Activated CD8-positive, alpha-beta memory T cell treated with anti-CD3 and anti-CD28 coated beads for 48 hours (primary cell): ENCODE measurements at regions not wholly inside any gene's neighbourhood (a gene's known extent, or its start where the extent isn't known, plus 50 kb on each side); places are given as distances from the start of the nearest gene placed in this dataset.

Experiments used
- DNase-seq, 3 experiments: peaks; one replicate each; pipeline ENCODE4 v3.0.0-alpha.2; 2020; ENCODE audit warnings: low read depth in 2 of 3, low spot score in 2 of 3

- no peak for DNase-seq
Measured at GRCh38 chr6:148143771-148144170, 198.9 kb upstream of the SASH1 start.

GRCh38 chr6:148144917-148145521, 197.6 kb upstream of the SASH1 start:
- DNase-seq, result peak; percentile 13 to 49 (median 30)

- DNase-seq, result peak in 2 of 3 experiments; percentile 3 to 14
Measured at GRCh38 chr6:148146717-148147462, 195.7 kb upstream of the SASH1 start.

- no peak for DNase-seq
Measured at GRCh38 chr6:148147463-148147830, 195.2 kb upstream of the SASH1 start.

- DNase-seq, result no peak
Measured at GRCh38 chr6:148151896-148152643, 190.6 kb upstream of the SASH1 start.

- no peak for DNase-seq
Measured at GRCh38 chr6:148154668-148155067, 188.0 kb upstream of the SASH1 start.

- DNase-seq, result no peak
Measured at GRCh38 chr6:148155293-148155692, 187.3 kb upstream of the SASH1 start.

- no peak for DNase-seq
Measured at GRCh38 chr6:148157841-148158240, 184.8 kb upstream of the SASH1 start.

GRCh38 chr6:148164645-148165044, 178.0 kb upstream of the SASH1 start:
- DNase-seq, result no peak

GRCh38 chr6:148166339-148166968, 176.2 kb upstream of the SASH1 start:
- no peak for DNase-seq

- DNase-seq, result no peak
Measured at GRCh38 chr6:148169706-148170105, 172.9 kb upstream of the SASH1 start.

GRCh38 chr6:148170286-148170685, 172.4 kb upstream of the SASH1 start:
- no peak for DNase-seq

- no peak for DNase-seq
Measured at GRCh38 chr6:148173548-148173947, 169.1 kb upstream of the SASH1 start.

GRCh38 chr6:148175550-148176188, 167.0 kb upstream of the SASH1 start:
- no peak for DNase-seq

GRCh38 chr6:148177589-148178233, 164.9 kb upstream of the SASH1 start:
- DNase-seq, result no peak

GRCh38 chr6:148179786-148180185, 162.9 kb upstream of the SASH1 start:
- no peak for DNase-seq

- DNase-seq, result no peak
Measured at GRCh38 chr6:148182378-148182777, 160.3 kb upstream of the SASH1 start.

- DNase-seq, result no peak
Measured at GRCh38 chr6:148183776-148184175, 158.9 kb upstream of the SASH1 start.

- no peak for DNase-seq
Measured at GRCh38 chr6:148186916-148187315, 155.7 kb upstream of the SASH1 start.

GRCh38 chr6:148192310-148192709, 150.3 kb upstream of the SASH1 start:
- DNase-seq, result no peak
